ENCODE measurements at regions not wholly inside any gene's neighbourhood (a gene's known extent, or its start where the extent isn't known, plus 50 kb on each side); places are given as distances from the start of the nearest gene placed in this dataset.

DNA sequence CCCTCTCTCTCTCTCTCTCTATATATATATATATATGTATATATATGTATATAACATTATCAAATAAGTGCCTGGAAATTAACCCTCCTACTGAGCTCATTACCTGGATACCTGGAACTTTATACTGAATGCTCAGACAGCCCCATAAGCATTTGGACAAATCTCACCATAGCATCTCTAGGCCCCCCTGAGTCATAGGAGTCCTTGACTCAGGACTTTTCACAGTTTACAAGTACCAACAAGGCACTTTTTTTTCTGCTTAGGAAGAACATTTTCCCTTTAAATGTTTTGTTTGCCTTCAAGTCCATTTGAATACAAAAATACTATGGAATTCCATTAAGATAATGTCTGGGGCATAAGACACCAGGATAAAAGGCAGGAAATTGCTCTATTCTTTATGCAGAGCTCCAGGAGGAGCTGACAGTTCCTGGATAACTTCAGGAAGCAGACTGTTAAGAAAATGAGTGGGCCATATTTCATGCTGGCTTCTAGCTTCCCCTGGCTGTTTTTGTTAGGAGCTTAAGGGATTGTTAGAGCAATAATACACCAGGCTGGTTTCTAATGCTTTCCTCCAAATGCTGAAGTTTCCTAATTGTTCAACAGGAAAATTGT lies 171.7 kb upstream of the ASIC2 start:
- H3K9me3 ChIP-seq, result peaks cover 0 to 5% (median 0%) of the 10 kb centered on the region in 4 donors
- no peak overlapping the region for H3K4me3 ChIP-seq
- no peaks in the 10 kb centered on the region for H3K4me1 ChIP-seq
- no peaks in the 10 kb centered on the region for H3K36me3 ChIP-seq
- no peak for DNase-seq (ENCODE audit: low spot score in 2 of 2)
- no peak overlapping the region for H3K27ac ChIP-seq
- TF ChIP-seq POLR2A (IDR thresholded peaks at IDR 0.05) (no peak), EP300 (IDR thresholded peaks at IDR 0.05) (no peak)
- TF ChIP-seq, protein P1, sequence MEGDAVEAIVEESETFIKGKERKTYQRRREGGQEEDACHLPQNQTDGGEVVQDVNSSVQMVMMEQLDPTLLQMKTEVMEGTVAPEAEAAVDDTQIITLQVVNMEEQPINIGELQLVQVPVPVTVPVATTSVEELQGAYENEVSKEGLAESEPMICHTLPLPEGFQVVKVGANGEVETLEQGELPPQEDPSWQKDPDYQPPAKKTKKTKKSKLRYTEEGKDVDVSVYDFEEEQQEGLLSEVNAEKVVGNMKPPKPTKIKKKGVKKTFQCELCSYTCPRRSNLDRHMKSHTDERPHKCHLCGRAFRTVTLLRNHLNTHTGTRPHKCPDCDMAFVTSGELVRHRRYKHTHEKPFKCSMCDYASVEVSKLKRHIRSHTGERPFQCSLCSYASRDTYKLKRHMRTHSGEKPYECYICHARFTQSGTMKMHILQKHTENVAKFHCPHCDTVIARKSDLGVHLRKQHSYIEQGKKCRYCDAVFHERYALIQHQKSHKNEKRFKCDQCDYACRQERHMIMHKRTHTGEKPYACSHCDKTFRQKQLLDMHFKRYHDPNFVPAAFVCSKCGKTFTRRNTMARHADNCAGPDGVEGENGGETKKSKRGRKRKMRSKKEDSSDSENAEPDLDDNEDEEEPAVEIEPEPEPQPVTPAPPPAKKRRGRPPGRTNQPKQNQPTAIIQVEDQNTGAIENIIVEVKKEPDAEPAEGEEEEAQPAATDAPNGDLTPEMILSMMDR (IDR thresholded peaks at IDR 0.05), result no peak
- H3K27me3 ChIP-seq, result no peaks in the 10 kb centered on the region

DNA sequence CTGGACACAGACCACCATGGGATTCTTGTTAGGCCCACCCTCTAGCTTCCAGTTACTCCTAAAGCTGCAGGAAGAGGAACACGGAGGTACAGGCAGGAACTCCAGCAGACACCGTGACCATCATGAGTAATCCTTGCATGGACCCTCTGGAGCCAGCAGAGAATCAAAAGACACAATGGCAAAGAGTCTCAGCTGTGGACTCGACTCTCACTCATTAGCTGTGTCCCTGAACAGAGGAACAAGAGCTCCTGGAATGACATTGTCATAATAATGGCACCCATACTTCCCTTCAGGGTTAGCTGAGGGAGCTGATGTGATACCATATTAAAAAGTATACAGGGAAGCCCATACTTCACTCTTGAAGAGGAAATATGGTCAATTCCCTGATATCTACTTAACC lies 176.3 kb upstream of the ASIC2 start:
- 74 to 77% methylated on average over 3 of the region's 3 CpGs for WGBS, 2 donors
- no peaks in the 10 kb centered on the region for H3K36me3 ChIP-seq
- H3K4me1 ChIP-seq, result no peaks in the 10 kb centered on the region
- H3K9me3 ChIP-seq, result peaks cover 0 to 5% (median 0%) of the 10 kb centered on the region in 4 donors
- TF ChIP-seq POLR2A (IDR thresholded peaks at IDR 0.05) (no peak), EP300 (IDR thresholded peaks at IDR 0.05) (no peak)
- TF ChIP-seq, protein P1 (IDR thresholded peaks at IDR 0.05), result no peak
- H3K27ac ChIP-seq, result no peak overlapping the region
- no peak overlapping the region for H3K4me3 ChIP-seq
- H3K27me3 ChIP-seq, result no peaks in the 10 kb centered on the region
- DNase-seq (ENCODE audit: low spot score in 2 of 2), result no peak

DNA sequence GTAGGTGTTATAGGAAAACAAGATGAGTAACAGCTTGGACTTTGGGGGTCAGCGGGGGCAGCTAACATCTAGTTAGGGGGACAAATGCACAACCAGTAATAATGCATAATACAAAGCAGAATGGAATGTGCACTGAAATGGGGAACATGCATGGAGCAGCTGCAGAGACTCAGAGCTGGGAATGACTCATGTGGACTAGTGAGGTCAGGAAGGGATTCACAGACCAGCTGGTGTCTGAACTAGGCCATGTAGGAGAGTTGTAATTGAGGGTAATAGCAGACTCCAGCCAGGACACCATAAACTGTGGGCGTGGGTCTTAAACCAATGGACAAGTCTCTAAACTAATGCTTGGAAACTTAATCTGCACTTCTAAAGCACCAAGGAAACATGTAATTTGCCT lies 176.8 kb upstream of the ASIC2 start:
- Histone ChIP-seq H3K27me3 (no peaks in the 10 kb centered on the region), H3K27ac (no peak overlapping the region), H3K36me3 (no peaks in the 10 kb centered on the region), H3K4me3 (no peak overlapping the region), H3K4me1 (no peaks in the 10 kb centered on the region), H3K9me3 (peaks cover 0 to 5% (median 0%) of the 10 kb centered on the region in 4 donors)
- 51 to 63% methylated on average over 2 of the region's 2 CpGs for WGBS, 2 donors
- TF ChIP-seq, protein P1 (IDR thresholded peaks at IDR 0.05), result no peak
- TF ChIP-seq EP300 (IDR thresholded peaks at IDR 0.05) (no peak), POLR2A (IDR thresholded peaks at IDR 0.05) (no peak)
- DNase-seq (ENCODE audit: low spot score in 2 of 2), result no peak

DNA sequence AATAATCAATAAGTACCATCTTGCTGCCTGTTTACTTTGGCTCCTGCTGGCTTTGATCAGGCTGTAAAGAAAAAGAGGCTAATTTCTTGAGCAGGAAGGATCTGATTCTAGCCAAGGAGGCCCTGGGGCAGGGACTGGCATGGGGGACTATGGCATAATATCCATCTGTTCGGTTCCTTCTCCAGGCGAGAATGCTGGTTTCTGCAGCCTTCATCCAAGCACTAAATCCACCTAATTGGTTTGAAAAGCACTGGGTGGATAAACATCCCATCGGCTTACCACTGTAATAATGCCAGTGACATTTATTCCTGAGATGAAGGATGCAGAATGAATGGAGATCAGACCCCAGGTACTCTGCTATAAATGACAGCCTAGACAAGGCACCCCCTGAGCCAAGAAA lies 180.0 kb upstream of the ASIC2 start:
- Histone ChIP-seq H3K36me3 (no peaks in the 10 kb centered on the region), H3K9me3 (no peaks in the 10 kb centered on the region), H3K27ac (no peak overlapping the region), H3K4me1 (no peaks in the 10 kb centered on the region), H3K27me3 (no peaks in the 10 kb centered on the region), H3K4me3 (no peak overlapping the region)
- TF ChIP-seq POLR2A (IDR thresholded peaks at IDR 0.05) (no peak), EP300 (IDR thresholded peaks at IDR 0.05) (no peak)
- TF ChIP-seq, protein P1 (IDR thresholded peaks at IDR 0.05), result no peak
- DNase-seq (ENCODE audit: low spot score in 2 of 2), result no peak
- WGBS, 2 donors, result 73 to 81% methylated on average over 3 of the region's 3 CpGs

DNA sequence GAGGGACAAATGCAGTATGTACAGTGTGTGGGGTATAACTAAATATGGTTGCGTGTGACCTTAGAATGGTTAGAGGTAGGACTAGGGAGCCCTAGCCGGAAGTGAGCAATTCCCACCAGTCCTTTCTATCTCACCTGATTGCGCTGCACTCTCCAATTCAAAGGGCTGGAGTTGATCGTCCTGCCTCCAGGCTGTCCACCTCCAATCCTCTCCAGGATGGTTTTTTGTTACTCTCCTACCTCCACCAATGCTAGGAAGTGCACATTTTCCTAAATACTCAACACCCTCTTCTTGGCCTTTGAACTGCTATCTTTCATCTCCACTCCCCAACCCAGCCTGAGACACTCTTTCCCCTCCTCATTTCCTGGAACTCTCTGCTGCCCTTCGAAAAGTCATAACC lies 181.7 kb upstream of the ASIC2 start:
- Histone ChIP-seq H3K27ac (no peak overlapping the region), H3K9me3 (no peaks in the 10 kb centered on the region), H3K4me1 (no peaks in the 10 kb centered on the region), H3K27me3 (no peaks in the 10 kb centered on the region), H3K36me3 (no peaks in the 10 kb centered on the region), H3K4me3 (no peak overlapping the region)
- no peak for DNase-seq (ENCODE audit: low spot score in 2 of 2)
- 75 to 79% methylated on average over 5 of the region's 5 CpGs for WGBS, 2 donors
- TF ChIP-seq POLR2A (IDR thresholded peaks at IDR 0.05) (no peak), EP300 (IDR thresholded peaks at IDR 0.05) (no peak)
- TF ChIP-seq, protein P1 (IDR thresholded peaks at IDR 0.05), result no peak
